ENCODE measurements at regions not wholly inside any gene's neighbourhood (a gene's known extent, or its start where the extent isn't known, plus 50 kb on each side); places are given as distances from the start of the nearest gene placed in this dataset.

- ChIA-PET CTCF (ENCODE audit: unreplicated experiment) (no interaction called here), POLR2A (no interaction called here)
- DNase-seq (ENCODE audit: low spot score) = no peak
- H3K4me1 ChIP-seq (ENCODE audit: insufficient read depth, low read length, poor library complexity, severe bottlenecking) = no peaks in the 10 kb centered on the region
- H3K27ac ChIP-seq (ENCODE audit: low read depth, low read length, poor library complexity, severe bottlenecking) = no peak overlapping the region
- no peak overlapping the region for H2AFZ ChIP-seq (ENCODE audit: low read length)
- no peaks in the 10 kb centered on the region for H3K9me2 ChIP-seq (ENCODE audit: insufficient read depth, low read length)
- no peak overlapping the region for H3K4me2 ChIP-seq (ENCODE audit: low read length)
- no TSS peak for BruUV-seq (replicated peaks)
- H3K4me3 ChIP-seq (ENCODE audit: low read depth, low read length, poor library complexity, severe bottlenecking) = no peak overlapping the region
- intact Hi-C loops (cut with micrococcal nuclease; ENCODE audit: unreplicated experiment) = no loop called here
- no peaks in the 10 kb centered on the region for H3K36me3 ChIP-seq (ENCODE audit: insufficient read depth, low read length)
- no peaks in the 10 kb centered on the region for H3K79me2 ChIP-seq (ENCODE audit: insufficient read depth, low read depth, low read length)
- TF ChIP-seq, protein P1, sequence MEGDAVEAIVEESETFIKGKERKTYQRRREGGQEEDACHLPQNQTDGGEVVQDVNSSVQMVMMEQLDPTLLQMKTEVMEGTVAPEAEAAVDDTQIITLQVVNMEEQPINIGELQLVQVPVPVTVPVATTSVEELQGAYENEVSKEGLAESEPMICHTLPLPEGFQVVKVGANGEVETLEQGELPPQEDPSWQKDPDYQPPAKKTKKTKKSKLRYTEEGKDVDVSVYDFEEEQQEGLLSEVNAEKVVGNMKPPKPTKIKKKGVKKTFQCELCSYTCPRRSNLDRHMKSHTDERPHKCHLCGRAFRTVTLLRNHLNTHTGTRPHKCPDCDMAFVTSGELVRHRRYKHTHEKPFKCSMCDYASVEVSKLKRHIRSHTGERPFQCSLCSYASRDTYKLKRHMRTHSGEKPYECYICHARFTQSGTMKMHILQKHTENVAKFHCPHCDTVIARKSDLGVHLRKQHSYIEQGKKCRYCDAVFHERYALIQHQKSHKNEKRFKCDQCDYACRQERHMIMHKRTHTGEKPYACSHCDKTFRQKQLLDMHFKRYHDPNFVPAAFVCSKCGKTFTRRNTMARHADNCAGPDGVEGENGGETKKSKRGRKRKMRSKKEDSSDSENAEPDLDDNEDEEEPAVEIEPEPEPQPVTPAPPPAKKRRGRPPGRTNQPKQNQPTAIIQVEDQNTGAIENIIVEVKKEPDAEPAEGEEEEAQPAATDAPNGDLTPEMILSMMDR (conservative IDR thresholded peaks at IDR 0.05; ENCODE audit: low read length) = no peak
- no peak for TF ChIP-seq EZH2phosphoT487 (IDR thresholded peaks at IDR 0.05; ENCODE audit: borderline replicate concordance, low read depth, low read length)
- H4K20me1 ChIP-seq (ENCODE audit: insufficient read depth, low read length) = no peaks in the 10 kb centered on the region
- no peaks in the 10 kb centered on the region for H3K9me3 ChIP-seq (ENCODE audit: low read length)
Measured at GRCh38 chr17:54834086-54834485, 66.6 kb upstream of the TOM1L1 start.

GRCh38 chr17:54835015-54835414, 65.6 kb upstream of the TOM1L1 start:
- H3K4me2 ChIP-seq (ENCODE audit: low read length) = no peak overlapping the region
- intact Hi-C loops (cut with micrococcal nuclease; ENCODE audit: unreplicated experiment) = no loop called here
- H4K20me1 ChIP-seq (ENCODE audit: insufficient read depth, low read length) = no peaks in the 10 kb centered on the region
- H3K4me1 ChIP-seq (ENCODE audit: insufficient read depth, low read length, poor library complexity, severe bottlenecking) = no peaks in the 10 kb centered on the region
- no peak overlapping the region for H3K27ac ChIP-seq (ENCODE audit: low read depth, low read length, poor library complexity, severe bottlenecking)
- CTCF ChIA-PET (ENCODE audit: unreplicated experiment) = no interaction called here
- H3K9me3 ChIP-seq (ENCODE audit: low read length) = no peaks in the 10 kb centered on the region
- no peak for DNase-seq (ENCODE audit: low spot score)
- TF ChIP-seq, protein P1 (conservative IDR thresholded peaks at IDR 0.05; ENCODE audit: low read length) = no peak
- TF ChIP-seq EZH2phosphoT487 (IDR thresholded peaks at IDR 0.05; ENCODE audit: borderline replicate concordance, low read depth, low read length) = no peak
- H3K9me2 ChIP-seq (ENCODE audit: insufficient read depth, low read length) = no peaks in the 10 kb centered on the region
- no peaks in the 10 kb centered on the region for H3K36me3 ChIP-seq (ENCODE audit: insufficient read depth, low read length)
- H3K4me3 ChIP-seq (ENCODE audit: low read depth, low read length, poor library complexity, severe bottlenecking) = no peak overlapping the region
- BruUV-seq (replicated peaks) = no TSS peak
- no peaks in the 10 kb centered on the region for H3K79me2 ChIP-seq (ENCODE audit: insufficient read depth, low read depth, low read length)
- POLR2A ChIA-PET = no interaction called here
- no peak overlapping the region for H2AFZ ChIP-seq (ENCODE audit: low read length)

DNA sequence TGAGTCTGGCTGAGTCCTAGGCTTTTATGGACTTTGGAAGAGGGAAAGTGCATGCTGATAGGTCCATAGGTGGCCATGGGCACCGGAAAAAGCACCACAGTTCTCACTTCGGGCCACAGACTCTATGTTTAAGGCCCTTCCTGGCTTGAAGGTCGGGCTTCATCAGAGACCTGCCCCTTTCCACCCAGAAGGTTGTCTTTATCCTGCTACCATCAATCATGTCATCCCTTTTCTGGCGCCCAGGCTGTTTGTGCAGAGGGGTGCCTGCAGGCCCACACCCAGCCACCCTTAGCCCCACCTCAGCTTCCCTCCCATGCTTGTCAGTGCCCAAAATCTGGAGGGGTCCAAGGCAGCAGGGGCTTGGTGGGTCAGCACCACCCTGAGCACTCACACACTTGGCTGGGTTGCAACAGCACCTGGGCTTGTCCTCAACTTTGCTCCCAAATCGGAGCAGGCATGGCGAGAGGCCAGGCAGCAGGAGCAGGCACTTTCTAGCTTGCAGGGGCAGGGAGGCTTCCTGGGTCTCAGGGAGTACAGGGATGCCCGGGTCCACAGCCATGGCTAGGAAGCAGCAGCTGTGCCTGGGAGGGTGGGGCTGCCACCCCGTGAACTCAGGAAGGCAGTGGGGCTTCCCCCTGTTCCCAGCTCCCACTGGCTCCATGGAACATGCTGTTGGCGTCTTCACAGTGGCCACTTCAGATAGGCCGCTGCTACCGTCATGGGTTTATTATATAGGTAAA, 63.8 kb upstream of the TOM1L1 start:
- Histone ChIP-seq H3K4me2 (ENCODE audit: low read length) (no peak overlapping the region), H2AFZ (ENCODE audit: low read length) (no peak overlapping the region), H3K27ac (ENCODE audit: low read depth, low read length, poor library complexity, severe bottlenecking) (no peak overlapping the region), H3K36me3 (ENCODE audit: insufficient read depth, low read length) (no peaks in the 10 kb centered on the region), H3K9me3 (ENCODE audit: low read length) (no peaks in the 10 kb centered on the region), H4K20me1 (ENCODE audit: insufficient read depth, low read length) (no peaks in the 10 kb centered on the region), H3K4me1 (ENCODE audit: insufficient read depth, low read length, poor library complexity, severe bottlenecking) (no peaks in the 10 kb centered on the region), H3K9me2 (ENCODE audit: insufficient read depth, low read length) (no peaks in the 10 kb centered on the region), H3K79me2 (ENCODE audit: insufficient read depth, low read depth, low read length) (no peaks in the 10 kb centered on the region), H3K4me3 (ENCODE audit: low read depth, low read length, poor library complexity, severe bottlenecking) (no peak overlapping the region)
- intact Hi-C loops (cut with micrococcal nuclease; ENCODE audit: unreplicated experiment) = no loop called here
- TF ChIP-seq, protein P1 (conservative IDR thresholded peaks at IDR 0.05; ENCODE audit: low read length) = no peak
- TF ChIP-seq EZH2phosphoT487 (IDR thresholded peaks at IDR 0.05; ENCODE audit: borderline replicate concordance, low read depth, low read length) = no peak
- CTCF ChIA-PET (ENCODE audit: unreplicated experiment) = no interaction called here
- DNase-seq (ENCODE audit: low spot score) = no peak
- POLR2A ChIA-PET = no interaction called here
- BruUV-seq (replicated peaks) = no TSS peak
